ENCODE measurements at regions not wholly inside any gene's neighbourhood (a gene's known extent, or its start where the extent isn't known, plus 50 kb on each side); places are given as distances from the start of the nearest gene placed in this dataset.

DNA sequence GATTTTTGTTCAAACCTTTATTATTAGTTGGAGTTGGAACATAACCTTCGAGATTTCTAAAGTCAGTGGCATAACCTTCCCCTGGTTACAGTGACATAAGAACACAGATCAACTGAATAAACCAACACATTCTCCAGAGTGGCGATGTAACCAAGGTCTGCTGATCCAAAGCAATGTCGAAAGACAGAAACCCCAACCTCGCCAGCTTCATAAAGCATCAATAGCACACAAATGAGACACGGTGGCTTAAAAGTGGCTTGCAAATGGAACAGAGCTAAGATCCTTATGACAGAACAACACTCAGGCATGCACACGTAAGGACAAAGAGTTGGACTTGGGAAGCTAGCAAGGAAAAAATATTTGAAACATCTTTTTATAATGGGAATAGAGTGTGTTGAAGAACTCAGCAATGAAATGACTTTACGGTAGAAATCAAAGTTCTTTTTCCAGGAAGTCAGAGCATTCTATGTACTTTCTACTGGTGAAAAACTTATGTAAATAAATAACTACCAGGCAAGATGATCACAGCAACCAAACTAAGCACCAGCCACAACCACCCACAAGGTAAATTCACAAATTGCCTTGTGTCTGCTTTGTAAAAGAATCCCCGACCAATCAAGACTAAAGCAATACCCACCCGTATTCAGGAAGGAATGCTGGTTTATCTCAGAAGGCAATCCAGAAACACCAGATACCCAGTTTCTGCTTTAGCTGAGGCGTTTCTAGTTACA is 61.0 kb upstream of the NHSL1 start:
- Histone ChIP-seq H3K27me3 (no peaks in the 10 kb centered on the region), H3K36me3 (no peaks in the 10 kb centered on the region), H3K4me3 (no peak overlapping the region), H3K4me1 (no peaks in the 10 kb centered on the region), H3K9me3 (no peaks in the 10 kb centered on the region), H3K27ac (no peak overlapping the region)
- intact Hi-C loops (cut with DNase I; ENCODE audit: low total_unique reads): no loop called here
- DNase-seq: no peak
- TF ChIP-seq CTCF (IDR thresholded peaks at IDR 0.05): no peak

DNA sequence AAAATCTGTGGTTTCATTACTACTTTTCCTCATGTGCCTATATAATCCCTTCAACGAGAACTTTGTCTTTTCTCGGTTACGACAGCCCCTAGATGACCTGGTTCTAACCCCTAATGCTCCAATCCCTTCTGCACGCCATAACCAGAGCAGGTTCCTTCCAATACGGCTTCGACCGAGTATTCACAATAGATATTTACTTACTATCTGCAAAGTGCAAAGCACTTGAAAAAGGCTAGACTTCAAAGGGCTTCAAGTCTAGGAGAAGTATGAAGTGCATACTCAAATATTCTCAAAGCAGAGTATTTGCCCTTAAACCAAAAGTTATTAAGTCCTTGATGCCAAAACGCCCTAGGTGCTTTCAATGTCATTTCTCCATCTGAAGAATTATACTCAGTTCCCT is 63.4 kb upstream of the NHSL1 start:
- intact Hi-C loops (cut with DNase I; ENCODE audit: low total_unique reads): no loop called here

GRCh38 chr6:138563231-138563630 is 63.9 kb upstream of the NHSL1 start:
- no peak for DNase-seq
- intact Hi-C loops (cut with DNase I; ENCODE audit: low total_unique reads): no loop called here
- H3K9me3 ChIP-seq: no peaks in the 10 kb centered on the region
- H3K27me3 ChIP-seq: no peaks in the 10 kb centered on the region
- H3K27ac ChIP-seq: no peak overlapping the region
- no peaks in the 10 kb centered on the region for H3K4me1 ChIP-seq
- no peak for TF ChIP-seq CTCF (IDR thresholded peaks at IDR 0.05)
- no peak overlapping the region for H3K4me3 ChIP-seq
- H3K36me3 ChIP-seq: no peaks in the 10 kb centered on the region

More for the DNA sequence above, 63.4 kb upstream of the NHSL1 start:
- Histone ChIP-seq H3K27ac (no peak overlapping the region), H3K4me3 (no peak overlapping the region), H3K27me3 (no peaks in the 10 kb centered on the region), H3K4me1 (no peaks in the 10 kb centered on the region), H3K9me3 (no peaks in the 10 kb centered on the region), H3K36me3 (no peaks in the 10 kb centered on the region)
- no peak for TF ChIP-seq CTCF (IDR thresholded peaks at IDR 0.05)
- DNase-seq: no peak

DNA sequence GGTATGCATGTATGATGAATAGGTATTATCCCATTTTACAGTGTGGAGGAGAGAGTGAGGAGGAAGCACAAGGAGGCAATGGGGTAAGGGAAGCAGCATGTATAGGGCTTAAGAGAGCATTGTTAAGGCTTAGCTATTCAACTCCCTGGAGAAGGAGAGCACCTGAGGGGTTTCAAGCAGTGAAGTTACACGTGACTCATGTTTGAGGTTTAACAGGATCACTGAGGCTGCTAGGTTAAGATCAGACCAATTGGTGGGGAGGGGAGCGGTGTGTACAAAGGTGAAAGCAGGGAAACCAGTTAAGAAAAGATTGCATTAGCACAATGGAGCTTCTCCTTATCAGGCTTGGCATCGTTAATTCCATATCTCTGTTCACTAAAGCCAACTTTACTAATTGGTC is 64.4 kb upstream of the NHSL1 start:
- no peak overlapping the region for H3K27ac ChIP-seq
- intact Hi-C loops (cut with DNase I; ENCODE audit: low total_unique reads): no loop called here
- H3K36me3 ChIP-seq: no peaks in the 10 kb centered on the region
- TF ChIP-seq CTCF (IDR thresholded peaks at IDR 0.05): no peak
- no peaks in the 10 kb centered on the region for H3K9me3 ChIP-seq
- H3K4me1 ChIP-seq: no peaks in the 10 kb centered on the region
- no peak for DNase-seq
- H3K4me3 ChIP-seq: no peak overlapping the region
- no peaks in the 10 kb centered on the region for H3K27me3 ChIP-seq

DNA sequence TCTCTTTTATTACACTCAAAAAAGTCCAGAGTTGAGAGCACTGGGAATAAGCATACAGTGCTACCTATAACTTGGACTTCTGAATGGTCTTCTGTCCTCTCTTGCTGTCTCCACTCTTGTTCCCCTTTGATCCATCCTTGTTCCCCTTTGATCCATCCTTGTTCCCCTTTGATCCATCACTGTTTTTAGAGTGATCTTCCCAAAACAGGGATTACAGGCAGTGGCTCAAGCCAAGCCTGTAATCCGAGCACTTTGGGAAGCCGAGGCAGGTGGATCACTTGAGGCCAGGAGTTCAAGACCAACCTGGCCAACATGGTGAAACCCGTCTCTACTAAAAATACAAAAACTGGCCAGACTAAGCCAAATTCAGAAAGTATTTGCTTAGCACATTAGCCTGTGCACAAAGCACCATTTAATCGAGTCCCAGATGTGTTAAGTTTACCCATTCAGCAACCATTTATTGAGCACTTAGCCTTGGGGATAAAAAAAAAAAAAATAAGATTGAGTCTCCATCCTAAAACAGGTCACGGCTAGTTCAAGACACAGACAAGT is 65.0 kb upstream of the NHSL1 start:
- Histone ChIP-seq H3K36me3 (no peaks in the 10 kb centered on the region), H3K9me3 (no peaks in the 10 kb centered on the region), H3K4me3 (no peak overlapping the region), H3K27me3 (no peaks in the 10 kb centered on the region), H3K4me1 (no peaks in the 10 kb centered on the region), H3K27ac (no peak overlapping the region)
- intact Hi-C loops (cut with DNase I; ENCODE audit: low total_unique reads): no loop called here
- TF ChIP-seq CTCF (IDR thresholded peaks at IDR 0.05): no peak
- no peak for DNase-seq

Measured in tibial artery (tissue), 4 donors.